HepG2 (cell line): ENCODE measurements at regions not wholly inside any gene's neighbourhood (a gene's known extent, or its start where the extent isn't known, plus 50 kb on each side); places are given as distances from the start of the nearest gene placed in this dataset.

ENCODE experiments used
- ELF4 ChIP-seq: sonication (generic); formaldehyde crosslinking; IDR thresholded peaks from 2 replicates; pipeline ENCODE4 v1.5.0; 2020; ENCODE audit warnings: missing genetic modification reagents, mild to moderate bottlenecking, moderate library complexity, borderline replicate concordance
- EZH2 ChIP-seq: conservative IDR thresholded peaks from 2 replicates; pipeline ENCODE4 v1.6.1; 2012; ENCODE audit warnings: mild to moderate bottlenecking, low read depth, low read length, moderate library complexity
- MAX ChIP-seq: IDR thresholded peaks from 2 replicates; pipeline ENCODE4 v1.6.1; 2012; ENCODE audit warnings: inconsistent platforms
- SRSF1 ChIP-seq: fragments of 200-400 bp; formaldehyde crosslinking; optimal IDR thresholded peaks from 2 replicates; pipeline ENCODE3; 2017; ENCODE audit warnings: mild to moderate bottlenecking, low read depth, low read length, moderate library complexity
- ZNF362 ChIP-seq: sonication (generic); formaldehyde crosslinking; IDR thresholded peaks from 2 replicates; pipeline ENCODE4 v1.4.0; 2020; ENCODE audit warnings: missing genetic modification reagents, mild to moderate bottlenecking, borderline replicate concordance
- ZNF432 ChIP-seq: sonication (generic); formaldehyde crosslinking; IDR thresholded peaks from 2 replicates; pipeline ENCODE4 v1.5.0; 2020; ENCODE audit warnings: missing genetic modification reagents, mild to moderate bottlenecking, borderline replicate concordance
- TF ChIP-seq, protein P1 (sequence below): sonication (generic); formaldehyde crosslinking; IDR thresholded peaks from 2 replicates; pipeline ENCODE4 v1.4.0; 2020; ENCODE audit warnings: missing genetic modification reagents, mild to moderate bottlenecking, borderline replicate concordance

DNA sequence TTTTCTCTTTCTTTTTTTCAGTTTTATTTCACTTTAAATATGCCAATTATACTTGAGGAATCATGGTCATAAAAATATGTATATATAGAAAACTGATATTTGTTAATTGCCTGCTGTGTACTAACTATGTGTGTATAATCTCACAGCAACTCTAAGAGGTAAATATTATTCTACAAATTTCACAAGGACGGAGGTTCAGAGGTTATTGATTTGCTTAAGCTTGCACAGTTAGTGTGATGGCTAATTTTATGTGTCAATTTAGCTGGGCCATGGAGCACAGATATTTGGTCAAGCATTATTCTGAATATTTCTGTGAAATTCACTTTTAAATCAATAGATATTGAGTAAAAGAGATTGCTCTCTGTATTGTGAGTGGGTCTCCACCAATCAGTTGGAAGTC lies 75.7 kb upstream of the CENPW start:
- TF ChIP-seq ZNF362 (CRISPR knock-in tag) (no peak), ELF4 (no peak), MAX (no peak), EZH2 (no peak), SRSF1 (no peak), ZNF432 (CRISPR knock-in tag) (no peak)
- TF ChIP-seq, protein P1, sequence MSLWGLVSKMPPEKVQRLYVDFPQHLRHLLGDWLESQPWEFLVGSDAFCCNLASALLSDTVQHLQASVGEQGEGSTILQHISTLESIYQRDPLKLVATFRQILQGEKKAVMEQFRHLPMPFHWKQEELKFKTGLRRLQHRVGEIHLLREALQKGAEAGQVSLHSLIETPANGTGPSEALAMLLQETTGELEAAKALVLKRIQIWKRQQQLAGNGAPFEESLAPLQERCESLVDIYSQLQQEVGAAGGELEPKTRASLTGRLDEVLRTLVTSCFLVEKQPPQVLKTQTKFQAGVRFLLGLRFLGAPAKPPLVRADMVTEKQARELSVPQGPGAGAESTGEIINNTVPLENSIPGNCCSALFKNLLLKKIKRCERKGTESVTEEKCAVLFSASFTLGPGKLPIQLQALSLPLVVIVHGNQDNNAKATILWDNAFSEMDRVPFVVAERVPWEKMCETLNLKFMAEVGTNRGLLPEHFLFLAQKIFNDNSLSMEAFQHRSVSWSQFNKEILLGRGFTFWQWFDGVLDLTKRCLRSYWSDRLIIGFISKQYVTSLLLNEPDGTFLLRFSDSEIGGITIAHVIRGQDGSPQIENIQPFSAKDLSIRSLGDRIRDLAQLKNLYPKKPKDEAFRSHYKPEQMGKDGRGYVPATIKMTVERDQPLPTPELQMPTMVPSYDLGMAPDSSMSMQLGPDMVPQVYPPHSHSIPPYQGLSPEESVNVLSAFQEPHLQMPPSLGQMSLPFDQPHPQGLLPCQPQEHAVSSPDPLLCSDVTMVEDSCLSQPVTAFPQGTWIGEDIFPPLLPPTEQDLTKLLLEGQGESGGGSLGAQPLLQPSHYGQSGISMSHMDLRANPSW (CRISPR knock-in tag), result no peak
